NCI-H2196 treated with DMSO at 0.1 percent for 48 hours (cell line): ENCODE measurements at regions not wholly inside any gene's neighbourhood (a gene's known extent, or its start where the extent isn't known, plus 50 kb on each side); places are given as distances from the start of the nearest gene placed in this dataset.

Source experiments
- DNase-seq: peaks from one replicate; lab custom pipeline; 2025; ENCODE audit not compliant: unreplicated experiment; lab: John Stamatoyannopoulos, UW

GRCh38 chr4:15215109-15215508, 212.7 kb upstream of the C1QTNF7 start:
- no peak for DNase-seq

GRCh38 chr4:15226203-15226602, 201.6 kb upstream of the C1QTNF7 start:
- DNase-seq = no peak

GRCh38 chr4:15231265-15232091, 196.4 kb upstream of the C1QTNF7 start:
- peak; percentile 4 for DNase-seq

- DNase-seq = no peak
Observed at GRCh38 chr4:15232366-15233263, 195.2 kb upstream of the C1QTNF7 start.

- DNase-seq = no peak
Observed at GRCh38 chr4:15233264-15233597, 194.6 kb upstream of the C1QTNF7 start.

GRCh38 chr4:15233626-15234025, 194.2 kb upstream of the C1QTNF7 start:
- no peak for DNase-seq

GRCh38 chr4:15234116-15234855, 193.5 kb upstream of the C1QTNF7 start:
- DNase-seq = no peak

GRCh38 chr4:15234856-15235126, 193.0 kb upstream of the C1QTNF7 start:
- DNase-seq = no peak

GRCh38 chr4:15235135-15235534, 192.7 kb upstream of the C1QTNF7 start:
- DNase-seq = no peak

- no peak for DNase-seq
Observed at GRCh38 chr4:15237648-15238230, 190.1 kb upstream of the C1QTNF7 start.

- no peak for DNase-seq
Observed at GRCh38 chr4:15238720-15239119, 189.1 kb upstream of the C1QTNF7 start.

GRCh38 chr4:15239866-15240265, 188.0 kb upstream of the C1QTNF7 start:
- no peak for DNase-seq

GRCh38 chr4:15240764-15241163, 187.1 kb upstream of the C1QTNF7 start:
- DNase-seq = no peak

- no peak for DNase-seq
Observed at GRCh38 chr4:15242021-15242420, 185.8 kb upstream of the C1QTNF7 start.

- no peak for DNase-seq
Observed at GRCh38 chr4:15244354-15244753, 183.5 kb upstream of the C1QTNF7 start.

GRCh38 chr4:15245006-15245530, 182.8 kb upstream of the C1QTNF7 start:
- no peak for DNase-seq

GRCh38 chr4:15250021-15250441, 177.8 kb upstream of the C1QTNF7 start:
- no peak for DNase-seq

GRCh38 chr4:15253349-15253748, 174.5 kb upstream of the C1QTNF7 start:
- DNase-seq = no peak

- no peak for DNase-seq
Observed at GRCh38 chr4:15254236-15254880, 173.5 kb upstream of the C1QTNF7 start.

- DNase-seq = no peak
Observed at GRCh38 chr4:15255537-15255936, 172.3 kb upstream of the C1QTNF7 start.

GRCh38 chr4:15260758-15261157, 167.1 kb upstream of the C1QTNF7 start:
- no peak for DNase-seq
